ENCODE measurements at regions not wholly inside any gene's neighbourhood (a gene's known extent, or its start where the extent isn't known, plus 50 kb on each side); places are given as distances from the start of the nearest gene placed in this dataset.

DNA sequence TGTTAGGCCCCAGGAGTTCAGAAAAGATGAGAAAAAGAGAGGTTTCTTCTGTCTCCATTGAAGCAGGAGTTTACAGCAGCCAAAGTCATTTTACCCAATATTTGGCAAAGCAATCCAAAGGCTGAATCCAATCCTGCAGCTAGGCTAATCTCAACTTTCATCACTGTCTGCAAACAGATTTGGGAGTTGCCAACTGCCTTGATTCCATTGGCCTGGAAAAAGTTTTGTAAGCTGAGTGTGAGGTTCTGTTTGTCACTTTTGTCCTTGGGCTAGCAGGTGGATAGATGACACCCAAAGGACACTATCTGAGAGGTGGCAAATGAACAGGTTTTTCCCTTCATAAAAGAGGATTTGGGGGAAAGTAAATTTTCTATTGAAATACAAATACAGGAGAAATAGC lies 56.6 kb upstream of the SETBP1 start:
- Histone ChIP-seq H3K9ac (ENCODE audit: low read depth in 2 of 2, low read length in 2 of 2) (no peak overlapping the region), H3K4me3 (no peak overlapping the region), H3K27ac (no peak overlapping the region), H3K36me3 (no peaks in the 10 kb centered on the region), H3K4me1 (no peaks in the 10 kb centered on the region), H3K27me3 (no peaks in the 10 kb centered on the region), H3K9me3 (no peaks in the 10 kb centered on the region)
- no peak for DNase-seq
- TF ChIP-seq, protein P1, sequence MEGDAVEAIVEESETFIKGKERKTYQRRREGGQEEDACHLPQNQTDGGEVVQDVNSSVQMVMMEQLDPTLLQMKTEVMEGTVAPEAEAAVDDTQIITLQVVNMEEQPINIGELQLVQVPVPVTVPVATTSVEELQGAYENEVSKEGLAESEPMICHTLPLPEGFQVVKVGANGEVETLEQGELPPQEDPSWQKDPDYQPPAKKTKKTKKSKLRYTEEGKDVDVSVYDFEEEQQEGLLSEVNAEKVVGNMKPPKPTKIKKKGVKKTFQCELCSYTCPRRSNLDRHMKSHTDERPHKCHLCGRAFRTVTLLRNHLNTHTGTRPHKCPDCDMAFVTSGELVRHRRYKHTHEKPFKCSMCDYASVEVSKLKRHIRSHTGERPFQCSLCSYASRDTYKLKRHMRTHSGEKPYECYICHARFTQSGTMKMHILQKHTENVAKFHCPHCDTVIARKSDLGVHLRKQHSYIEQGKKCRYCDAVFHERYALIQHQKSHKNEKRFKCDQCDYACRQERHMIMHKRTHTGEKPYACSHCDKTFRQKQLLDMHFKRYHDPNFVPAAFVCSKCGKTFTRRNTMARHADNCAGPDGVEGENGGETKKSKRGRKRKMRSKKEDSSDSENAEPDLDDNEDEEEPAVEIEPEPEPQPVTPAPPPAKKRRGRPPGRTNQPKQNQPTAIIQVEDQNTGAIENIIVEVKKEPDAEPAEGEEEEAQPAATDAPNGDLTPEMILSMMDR (IDR thresholded peaks at IDR 0.05), result no peak
- intact Hi-C loops (cut with DNase I), result no loop called here

DNA sequence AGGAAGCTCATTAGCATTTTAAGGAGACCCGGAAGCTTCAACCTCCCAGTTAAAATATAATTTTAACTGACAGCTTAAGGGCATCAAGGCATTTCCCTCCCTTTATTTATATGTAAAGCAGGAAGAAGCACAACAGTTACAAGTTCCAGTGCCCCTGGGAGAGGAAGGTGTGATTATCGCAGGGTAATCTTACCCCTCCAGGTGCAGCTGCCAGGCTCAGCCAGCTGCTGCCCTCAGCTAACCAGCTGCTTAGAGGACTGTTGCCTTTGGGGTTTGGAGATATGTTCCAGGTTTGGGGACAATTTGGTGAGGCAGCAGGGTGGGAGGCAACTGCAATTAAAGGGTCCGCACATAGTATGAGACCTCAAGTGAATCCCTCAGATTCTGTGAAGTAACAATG lies 55.3 kb upstream of the SETBP1 start:
- no peaks in the 10 kb centered on the region for H3K27me3 ChIP-seq
- H3K4me1 ChIP-seq, result no peaks in the 10 kb centered on the region
- no peaks in the 10 kb centered on the region for H3K36me3 ChIP-seq
- intact Hi-C loops (cut with DNase I), result no loop called here
- DNase-seq, result no peak
- no peak overlapping the region for H3K4me3 ChIP-seq
- no peak overlapping the region for H3K27ac ChIP-seq
- H3K9ac ChIP-seq (ENCODE audit: low read depth in 2 of 2, low read length in 2 of 2), result no peak overlapping the region
- H3K9me3 ChIP-seq, result no peaks in the 10 kb centered on the region
- TF ChIP-seq, protein P1 (IDR thresholded peaks at IDR 0.05), result no peak

DNA sequence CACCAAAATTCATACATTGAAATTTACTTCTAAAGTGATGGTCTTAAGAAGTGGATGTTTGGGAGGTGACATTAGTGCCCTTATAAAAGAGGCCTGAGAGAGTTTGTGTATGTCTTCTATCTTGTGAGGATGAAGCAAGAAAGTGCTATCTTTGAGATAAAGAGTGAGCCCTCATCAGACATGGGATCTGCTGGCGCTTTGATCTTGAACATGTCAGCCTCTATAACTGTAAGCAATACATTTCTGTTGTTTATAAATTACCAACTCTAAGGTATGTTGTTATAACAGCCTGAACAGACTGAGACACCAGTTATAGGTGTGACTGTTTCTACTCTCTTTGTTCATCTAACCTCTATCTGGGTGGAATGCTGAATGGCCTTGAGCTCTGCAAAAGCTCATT lies 54.5 kb upstream of the SETBP1 start:
- DNase-seq, result no peak
- Histone ChIP-seq H3K9me3 (no peaks in the 10 kb centered on the region), H3K36me3 (no peaks in the 10 kb centered on the region), H3K27ac (no peak overlapping the region), H3K27me3 (no peaks in the 10 kb centered on the region), H3K4me3 (no peak overlapping the region), H3K9ac (ENCODE audit: low read depth in 2 of 2, low read length in 2 of 2) (no peak overlapping the region), H3K4me1 (no peaks in the 10 kb centered on the region)
- TF ChIP-seq, protein P1 (IDR thresholded peaks at IDR 0.05), result no peak
- intact Hi-C loops (cut with DNase I), result no loop called here

DNA sequence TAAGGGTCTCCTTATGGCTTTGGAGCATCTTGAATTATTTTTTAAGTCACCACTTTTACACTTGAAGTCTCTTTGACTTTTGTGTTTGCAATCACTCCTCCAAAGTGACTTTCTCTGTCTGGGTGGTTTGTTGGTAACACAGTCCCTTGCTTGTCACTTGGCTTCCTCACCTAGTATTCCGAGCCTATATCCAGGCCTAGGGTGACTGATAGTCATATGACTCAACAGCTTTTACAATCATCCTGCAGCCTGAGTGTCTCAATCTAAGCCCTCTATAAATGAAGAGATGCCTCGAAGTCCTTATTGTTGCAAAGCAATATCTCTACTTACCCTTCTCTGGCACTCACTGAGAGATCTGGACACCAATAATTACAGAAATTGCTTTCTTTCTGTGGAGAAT lies 53.9 kb upstream of the SETBP1 start:
- intact Hi-C loops (cut with DNase I), result no loop called here
- Histone ChIP-seq H3K9me3 (no peaks in the 10 kb centered on the region), H3K27me3 (no peaks in the 10 kb centered on the region), H3K36me3 (no peaks in the 10 kb centered on the region), H3K4me1 (no peaks in the 10 kb centered on the region), H3K4me3 (no peak overlapping the region), H3K9ac (ENCODE audit: low read depth in 2 of 2, low read length in 2 of 2) (no peak overlapping the region), H3K27ac (no peak overlapping the region)
- TF ChIP-seq, protein P1 (IDR thresholded peaks at IDR 0.05), result no peak
- no peak for DNase-seq

DNA sequence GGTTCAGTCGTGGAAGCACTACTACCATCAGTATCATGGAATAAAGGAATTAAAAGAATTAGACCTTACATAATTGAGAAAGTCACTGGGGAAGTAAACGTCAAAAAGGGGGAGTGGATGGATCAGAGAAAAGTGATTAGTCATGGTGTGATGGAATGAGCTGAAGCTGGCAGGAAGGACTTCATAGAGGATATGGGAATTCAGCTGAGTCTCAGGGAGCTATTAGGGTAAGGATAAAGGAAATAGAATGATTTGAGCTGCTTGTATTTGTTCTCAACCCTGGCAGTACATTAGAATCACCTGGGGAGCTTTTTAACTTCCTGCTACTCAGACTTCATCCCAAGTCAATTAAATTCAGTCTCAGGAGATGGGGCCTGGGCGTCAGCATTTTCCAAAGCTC lies 53.4 kb upstream of the SETBP1 start:
- Histone ChIP-seq H3K27ac (no peak overlapping the region), H3K4me1 (no peaks in the 10 kb centered on the region), H3K9ac (ENCODE audit: low read depth in 2 of 2, low read length in 2 of 2) (no peak overlapping the region), H3K36me3 (no peaks in the 10 kb centered on the region), H3K4me3 (no peak overlapping the region), H3K9me3 (no peaks in the 10 kb centered on the region), H3K27me3 (no peaks in the 10 kb centered on the region)
- DNase-seq, result no peak
- intact Hi-C loops (cut with DNase I), result no loop called here
- TF ChIP-seq, protein P1 (IDR thresholded peaks at IDR 0.05), result no peak

DNA sequence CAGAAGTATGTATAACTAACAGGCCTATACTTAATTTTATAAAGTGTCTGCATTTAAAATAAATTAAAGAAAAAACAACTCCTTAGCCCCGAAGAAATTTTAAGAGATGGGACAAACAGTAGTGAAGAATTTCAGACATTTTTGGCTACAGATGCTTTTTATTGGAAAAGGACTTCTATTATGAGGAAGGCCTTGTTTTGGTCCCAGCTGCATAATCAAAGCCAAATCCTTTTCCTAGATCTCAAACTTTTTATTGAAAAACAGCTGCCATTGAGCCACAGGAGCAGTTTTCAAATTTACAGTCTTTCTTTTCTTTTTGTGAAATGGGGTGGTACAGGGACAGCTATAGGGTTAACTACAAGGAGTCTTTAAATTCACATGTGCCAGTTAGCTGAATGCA lies 51.3 kb upstream of the SETBP1 start:
- TF ChIP-seq, protein P1 (IDR thresholded peaks at IDR 0.05), result no peak
- no peak for DNase-seq
- H3K27ac ChIP-seq, result no peak overlapping the region
- no peaks in the 10 kb centered on the region for H3K9me3 ChIP-seq
- intact Hi-C loops (cut with DNase I), result no loop called here
- H3K4me3 ChIP-seq, result no peak overlapping the region
- H3K9ac ChIP-seq (ENCODE audit: low read depth in 2 of 2, low read length in 2 of 2), result no peak overlapping the region
- no peaks in the 10 kb centered on the region for H3K4me1 ChIP-seq
- H3K27me3 ChIP-seq, result no peaks in the 10 kb centered on the region
- no peaks in the 10 kb centered on the region for H3K36me3 ChIP-seq
